Fibroblast of upper back skin (primary cell): ENCODE measurements at regions not wholly inside any gene's neighbourhood (a gene's known extent, or its start where the extent isn't known, plus 50 kb on each side); places are given as distances from the start of the nearest gene placed in this dataset.

Experiments used
- DNase-seq: peaks from one replicate; pipeline ENCODE4 v3.0.0-alpha.2; 2013

DNA sequence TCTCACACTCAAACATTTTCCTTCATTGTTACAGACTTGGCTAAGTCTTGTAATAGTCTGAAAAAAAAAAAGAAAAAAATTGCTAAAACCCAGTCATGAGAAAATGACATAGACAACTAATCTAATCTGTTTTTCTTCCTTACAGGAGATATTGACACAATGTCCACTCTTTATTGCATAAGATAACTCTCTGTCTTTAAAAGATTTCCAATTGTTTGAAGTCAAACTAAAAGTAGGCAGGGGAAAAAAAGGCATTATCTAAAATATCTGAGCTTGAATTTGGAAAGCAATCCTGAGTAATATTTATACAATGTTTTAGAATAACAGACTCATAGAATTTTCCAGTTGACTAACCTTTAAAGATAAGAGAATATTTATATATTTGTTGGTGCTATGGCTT, 233.0 kb upstream of the CEP162 start:
- peak; percentile 17 for DNase-seq

DNA sequence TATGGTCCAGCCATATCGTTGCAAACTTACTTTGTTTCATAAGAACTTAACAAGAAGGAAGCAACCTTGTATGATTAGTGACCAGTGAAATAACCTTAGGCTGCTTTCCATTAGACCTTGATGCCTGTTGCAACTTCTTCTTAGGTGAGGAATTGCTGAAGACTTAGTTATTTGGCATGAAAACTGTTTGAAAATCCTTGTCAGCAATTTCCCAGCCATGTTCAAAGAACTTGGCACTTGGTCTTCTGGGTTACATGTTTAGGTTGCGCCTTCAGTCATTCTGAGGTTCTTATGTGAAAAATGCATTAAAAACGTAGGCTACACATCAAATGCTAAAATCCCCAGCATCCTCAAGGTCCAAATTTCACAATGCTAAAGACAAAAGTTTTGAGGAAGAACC, 232.0 kb upstream of the CEP162 start:
- no peak for DNase-seq

DNA sequence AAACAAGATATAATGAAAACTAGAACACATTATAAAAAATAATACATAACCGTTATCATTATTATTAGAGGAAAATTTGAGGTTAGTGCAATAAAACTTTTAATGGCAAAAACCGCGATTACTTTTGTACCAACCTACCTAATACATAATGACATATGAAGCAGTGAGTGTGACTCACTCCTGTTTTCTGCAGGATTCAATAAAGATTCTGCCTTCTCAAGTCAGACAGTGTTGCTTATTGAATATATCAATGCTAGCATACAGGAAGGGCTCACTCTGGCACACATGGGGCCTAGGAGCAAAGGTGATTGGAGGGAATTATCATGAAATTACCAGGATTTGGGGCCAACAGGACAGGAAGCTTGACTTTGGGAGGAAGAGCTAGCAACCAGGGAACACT, 230.8 kb upstream of the CEP162 start:
- DNase-seq: no peak

DNA sequence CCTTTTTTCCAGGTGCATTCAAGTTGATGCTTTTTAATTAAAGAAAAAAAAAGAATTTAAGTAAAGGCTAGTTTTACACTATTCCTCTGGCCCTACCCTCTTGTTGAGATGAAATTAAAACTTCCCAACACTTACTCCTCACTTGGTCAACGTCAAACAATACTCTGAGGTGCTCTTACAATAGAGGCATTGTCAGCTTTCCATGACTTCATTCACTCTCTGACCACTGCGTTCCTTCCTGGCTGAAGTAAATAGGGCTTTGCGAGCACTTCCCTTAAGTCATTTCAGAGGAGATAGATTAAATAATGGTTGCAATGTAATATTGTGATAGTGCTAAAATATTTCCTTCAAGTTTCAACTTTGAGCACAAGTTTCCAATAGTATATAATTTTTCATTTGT, 229.8 kb upstream of the CEP162 start:
- DNase-seq: no peak

DNA sequence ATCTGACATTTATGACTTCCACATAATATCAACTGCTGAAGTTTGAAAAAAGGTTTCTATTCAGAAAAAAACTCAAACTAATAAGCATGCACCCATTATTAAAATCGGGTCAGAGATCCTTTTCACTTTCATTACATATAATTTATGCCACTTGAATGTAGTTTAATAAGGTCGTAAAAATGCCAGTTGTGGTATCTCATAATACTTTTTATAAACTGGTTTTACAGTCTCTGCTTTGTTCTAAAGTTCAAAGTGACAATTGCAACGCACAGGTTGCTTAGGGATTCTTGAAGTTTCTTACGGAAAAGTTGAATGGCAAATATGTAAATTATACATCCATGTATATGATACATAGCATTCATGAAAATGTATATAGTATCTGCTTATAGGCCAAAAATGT, 229.4 kb upstream of the CEP162 start:
- no peak for DNase-seq

DNA sequence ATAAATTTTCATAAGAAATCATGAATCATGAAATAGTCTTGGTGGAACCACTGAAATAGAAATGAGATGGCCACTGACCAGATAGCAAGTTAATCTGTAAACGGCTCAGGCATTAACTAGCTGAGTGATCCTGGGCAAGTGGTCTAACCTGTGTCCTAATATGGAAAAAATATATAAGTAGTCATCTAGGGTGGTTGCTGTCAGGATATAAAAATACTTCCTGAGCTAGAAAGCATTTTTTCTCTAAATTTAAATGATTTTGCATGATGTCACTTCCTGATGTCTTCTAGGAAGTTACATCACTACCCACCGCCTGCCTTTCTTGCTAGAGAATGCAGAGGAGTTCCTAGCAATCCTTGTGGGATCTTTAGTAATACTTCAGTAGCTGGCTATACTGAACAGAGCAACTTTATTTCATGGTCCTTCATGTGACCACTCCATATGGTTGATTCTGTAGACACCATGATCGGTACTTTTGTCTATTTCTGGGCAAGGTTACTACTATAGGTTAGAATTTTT, 228.1 kb upstream of the CEP162 start:
- peak; percentile 30 for DNase-seq

DNA sequence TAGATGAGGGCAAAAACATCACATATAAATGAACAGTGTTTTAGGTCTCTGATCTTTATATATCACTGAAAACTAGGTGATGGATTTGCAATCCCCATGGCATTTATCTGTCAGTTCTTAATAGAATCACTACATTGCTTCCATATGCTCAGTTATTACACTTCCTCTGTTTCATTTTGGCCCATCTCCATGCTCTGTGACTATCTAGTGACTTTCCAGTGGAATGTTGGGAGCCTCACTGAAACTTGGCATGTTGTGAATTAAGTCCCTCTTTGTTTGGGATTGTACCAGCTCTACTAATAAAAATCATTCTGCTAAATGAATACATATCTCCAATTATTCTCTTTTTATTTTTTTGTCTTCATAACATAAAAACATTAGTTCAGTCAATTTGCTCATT, 226.1 kb upstream of the CEP162 start:
- peak; percentile 60 for DNase-seq

DNA sequence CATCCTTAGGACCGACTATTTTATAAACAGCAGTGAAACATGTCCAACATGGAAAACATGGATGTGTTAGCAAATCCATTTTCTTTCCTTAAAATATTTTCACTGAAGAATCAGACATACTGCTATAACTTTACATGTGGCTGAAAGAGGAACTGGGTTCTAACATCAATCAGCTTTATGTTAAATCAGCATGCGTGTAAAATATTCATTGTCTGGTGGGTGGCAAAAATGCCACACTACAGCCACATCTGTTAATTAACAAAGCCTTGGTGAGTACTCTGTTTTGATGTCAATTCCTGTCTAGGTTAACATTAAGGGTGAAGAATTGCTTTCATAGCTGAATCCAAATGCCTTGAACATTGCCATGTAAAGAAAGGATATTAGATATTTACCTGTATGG, 222.6 kb upstream of the CEP162 start:
- no peak for DNase-seq

DNA sequence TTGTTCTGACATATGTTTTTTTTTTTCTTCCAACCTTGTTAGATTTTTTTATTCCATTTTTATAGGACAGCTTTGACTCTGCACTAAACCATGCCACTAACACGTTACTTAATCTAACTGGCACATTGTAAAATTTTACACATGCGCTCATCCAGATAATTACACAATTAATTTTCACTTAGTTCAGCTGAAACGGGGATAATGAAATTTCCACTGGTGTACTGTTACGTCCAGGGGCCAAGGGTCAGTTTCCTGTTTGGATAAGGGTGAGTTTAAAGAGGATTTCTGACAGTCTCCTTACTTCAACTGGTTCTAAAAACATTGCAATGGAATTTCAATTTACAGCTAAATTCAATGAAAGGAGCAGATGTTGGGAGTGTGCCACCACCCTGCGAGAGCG, 221.8 kb upstream of the CEP162 start:
- no peak for DNase-seq

DNA sequence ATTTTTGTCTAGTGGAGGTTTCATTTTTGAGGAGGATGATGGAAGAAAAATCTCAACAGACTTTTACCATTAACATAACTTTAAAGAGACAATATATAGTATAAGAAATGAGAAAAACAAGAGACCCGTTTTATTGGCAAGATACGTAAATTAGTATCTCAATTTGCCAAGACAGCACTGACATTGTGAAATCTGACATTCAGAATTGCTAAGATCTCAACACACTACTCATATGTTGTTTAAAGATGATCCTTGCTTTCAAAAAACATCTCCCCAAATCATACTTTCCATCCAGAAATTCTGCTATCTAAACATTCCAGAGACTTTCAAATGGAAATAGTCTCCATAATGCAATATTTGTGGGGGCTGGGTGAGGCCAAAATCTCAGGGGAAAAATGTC, 220.9 kb upstream of the CEP162 start:
- DNase-seq: no peak

DNA sequence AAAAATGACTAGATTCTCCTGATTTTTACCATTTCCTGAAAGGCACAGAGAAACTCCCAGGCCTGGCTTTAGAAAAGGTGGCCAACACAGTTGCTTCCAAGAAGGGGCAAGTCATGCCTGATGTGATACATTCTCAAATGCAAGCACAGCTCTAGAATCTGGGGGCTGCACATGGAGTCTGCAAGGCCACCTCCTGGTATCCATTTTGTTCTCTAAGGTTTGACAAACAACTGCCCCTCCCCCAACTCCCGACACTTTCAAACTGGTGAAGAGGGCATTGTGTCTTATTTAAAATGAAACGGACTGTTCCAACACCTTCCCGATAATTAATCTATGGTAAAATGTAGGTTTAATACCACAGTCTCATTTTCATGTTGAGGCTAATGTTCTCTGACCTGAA, 220.2 kb upstream of the CEP162 start:
- no peak for DNase-seq

DNA sequence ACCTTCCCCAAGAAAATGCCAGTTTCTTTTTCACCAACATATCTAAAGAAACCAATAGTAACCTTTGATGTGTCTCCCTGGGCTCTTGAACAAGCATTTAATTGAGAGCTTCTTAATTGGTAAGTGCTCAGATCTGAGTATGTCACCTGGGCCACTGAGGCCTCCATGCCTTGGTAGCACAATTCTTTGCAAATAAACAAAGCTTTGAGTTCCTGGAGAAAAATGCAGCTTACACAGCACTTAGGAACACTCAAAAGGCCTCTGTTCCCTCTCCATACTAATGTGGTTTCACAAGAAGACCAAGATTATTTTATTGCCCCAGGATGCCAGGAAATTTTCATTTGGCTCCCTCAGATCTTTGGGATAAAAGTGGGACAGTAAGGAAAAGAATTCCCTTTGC, 217.6 kb upstream of the CEP162 start:
- no peak for DNase-seq

DNA sequence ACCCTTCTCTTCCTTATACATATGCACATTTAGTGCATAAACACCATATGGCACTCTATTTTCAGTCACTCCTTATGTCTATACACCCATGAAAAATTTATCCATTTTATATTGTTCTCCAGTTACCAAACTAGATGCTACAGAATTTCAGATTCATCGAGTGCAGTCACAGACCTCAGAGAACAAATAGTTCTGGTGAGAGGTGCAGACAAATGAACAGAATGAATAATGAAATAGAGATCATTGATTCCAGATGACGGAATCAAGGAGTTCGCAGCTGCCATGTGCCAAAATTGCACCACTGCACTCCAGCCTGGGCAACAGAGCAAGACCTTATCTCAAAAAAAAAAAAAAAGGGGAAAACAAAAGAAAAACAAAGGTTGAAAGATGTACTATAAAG, 214.8 kb upstream of the CEP162 start:
- peak; percentile 57 for DNase-seq

DNA sequence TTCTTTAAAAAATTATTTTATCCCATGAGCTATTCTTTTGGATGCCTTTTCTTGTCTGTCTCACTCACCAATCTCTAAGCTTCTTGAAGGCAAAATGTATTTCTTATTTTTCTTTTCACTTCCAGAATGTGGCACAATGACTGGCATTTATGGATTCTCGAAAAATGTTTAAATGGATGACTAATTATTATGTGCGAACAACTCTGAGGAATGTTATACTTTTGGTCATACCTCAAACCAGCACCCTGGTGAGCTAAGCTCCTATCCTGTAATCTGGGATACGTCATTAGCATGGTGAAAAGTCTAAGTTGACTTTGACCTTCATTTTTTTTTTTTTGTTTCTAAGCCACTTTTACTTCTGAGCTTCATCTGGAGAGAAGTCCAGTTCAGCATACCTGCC, 214.0 kb upstream of the CEP162 start:
- no peak for DNase-seq

DNA sequence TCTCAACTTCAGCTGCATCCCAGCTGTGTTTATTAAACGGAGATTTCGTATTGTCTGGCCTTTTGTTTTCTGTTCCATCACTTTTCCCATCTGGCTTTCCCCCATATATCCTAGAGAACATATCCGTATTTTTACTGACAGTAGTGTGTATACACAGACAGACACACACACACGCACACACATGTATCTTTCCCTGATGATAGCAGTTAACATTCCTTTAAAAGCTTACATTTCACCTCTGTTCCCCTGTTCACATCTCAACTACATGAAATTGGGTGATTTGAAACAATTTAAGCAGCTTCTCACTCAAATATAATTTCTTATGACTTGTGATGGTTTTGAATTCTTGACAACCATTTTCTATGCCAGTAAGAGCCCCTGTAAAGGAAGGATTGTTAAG, 207.1 kb upstream of the CEP162 start:
- no peak for DNase-seq

DNA sequence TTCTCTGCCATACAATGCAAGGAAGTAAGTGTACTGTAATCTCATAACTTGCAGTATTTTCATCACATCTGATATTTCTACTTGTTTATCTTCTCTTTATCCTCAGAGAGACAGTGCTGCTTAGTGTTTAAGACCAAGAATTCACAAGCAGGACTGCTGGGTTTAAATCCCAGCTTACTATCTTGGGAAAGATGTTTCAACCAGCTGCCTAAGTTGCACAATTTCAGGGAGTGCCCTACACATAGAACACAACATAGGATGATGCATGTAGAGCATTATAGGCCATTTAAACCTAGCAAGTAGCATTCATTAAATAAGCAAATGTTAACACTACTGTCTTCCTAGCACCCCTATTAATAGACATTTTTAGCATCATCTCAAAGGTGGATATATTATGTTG, 205.2 kb upstream of the CEP162 start:
- peak; percentile 22 for DNase-seq

DNA sequence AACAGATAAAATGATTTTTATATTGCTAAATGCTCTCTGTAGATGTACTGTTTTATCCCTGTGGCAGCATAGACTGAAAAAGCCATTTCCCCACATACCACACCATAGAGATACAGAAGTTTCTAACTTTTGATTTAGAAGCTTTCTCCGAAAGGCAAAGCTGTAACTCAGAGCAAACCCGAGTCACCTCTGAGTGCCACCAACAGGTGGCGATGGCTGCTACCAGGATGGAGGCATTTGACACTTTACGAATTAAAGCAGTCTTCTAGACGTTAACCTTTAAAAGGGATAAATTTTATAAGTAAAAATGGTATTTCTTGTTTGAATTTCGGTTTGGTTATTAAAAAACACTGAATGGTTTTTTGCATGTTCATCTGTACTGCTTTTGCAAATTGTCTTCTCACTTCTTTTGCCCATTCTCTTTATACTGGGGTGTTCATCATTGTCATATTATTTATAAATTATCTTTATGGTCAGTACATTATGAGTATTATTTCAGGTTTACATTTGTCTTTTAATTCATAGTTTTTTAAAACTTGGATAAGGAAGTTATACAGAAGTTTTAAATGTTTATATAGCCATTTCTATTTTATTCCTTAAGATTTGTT, 201.0 kb upstream of the CEP162 start:
- DNase-seq: peak; percentile 63

DNA sequence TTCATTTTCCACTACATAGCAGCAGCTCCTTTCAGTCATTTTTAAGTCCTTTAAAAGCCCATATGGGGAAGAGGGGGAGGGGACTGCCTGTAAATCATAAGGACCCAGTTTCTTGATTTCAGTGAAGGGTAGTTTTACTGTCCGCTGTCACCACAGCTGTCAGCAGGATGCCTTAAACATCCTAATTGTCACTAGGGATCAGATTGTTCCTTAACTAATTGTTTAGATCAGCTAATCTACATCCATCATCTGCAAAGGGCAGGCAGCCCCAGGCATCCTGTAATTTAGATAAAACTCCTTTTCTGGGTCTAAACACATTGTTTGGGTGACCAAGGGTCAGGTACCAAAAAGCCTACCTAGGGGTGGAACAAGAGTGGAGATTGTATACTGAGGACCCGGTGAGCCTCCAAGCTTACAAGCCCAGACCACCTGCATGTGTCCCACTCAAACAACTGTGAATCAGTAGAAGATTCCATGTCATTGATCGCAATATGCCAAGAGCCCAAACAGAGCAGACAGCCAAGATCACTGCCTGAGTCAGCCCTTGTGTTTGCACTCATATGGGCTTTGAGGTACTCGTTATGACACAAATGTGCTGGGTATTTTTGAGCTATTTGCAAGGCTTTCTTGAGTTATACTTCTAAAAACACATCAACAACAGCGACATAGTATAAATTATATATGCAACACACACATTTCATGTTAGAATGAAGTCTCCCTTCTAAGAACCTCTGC, 198.7 kb upstream of the CEP162 start:
- DNase-seq: no peak

DNA sequence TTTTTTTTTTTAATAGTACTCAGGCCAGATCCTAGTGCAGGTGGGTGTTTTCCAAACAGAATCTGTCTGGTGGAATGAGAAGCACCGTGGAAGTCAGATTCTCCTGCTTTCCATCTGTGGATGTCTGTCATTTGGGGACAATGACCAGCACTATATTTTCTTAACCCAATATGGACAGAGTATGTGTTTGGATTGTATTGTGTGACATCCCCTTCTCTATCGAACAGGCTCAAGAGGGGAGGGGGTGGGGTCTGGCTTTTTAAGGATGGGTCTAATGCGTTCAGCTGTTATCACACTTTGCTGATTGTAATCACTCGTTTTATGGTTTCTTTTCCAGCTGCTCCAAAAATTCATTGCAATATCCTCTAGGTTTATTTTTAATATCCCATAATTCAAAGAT, 197.5 kb upstream of the CEP162 start:
- DNase-seq: no peak

DNA sequence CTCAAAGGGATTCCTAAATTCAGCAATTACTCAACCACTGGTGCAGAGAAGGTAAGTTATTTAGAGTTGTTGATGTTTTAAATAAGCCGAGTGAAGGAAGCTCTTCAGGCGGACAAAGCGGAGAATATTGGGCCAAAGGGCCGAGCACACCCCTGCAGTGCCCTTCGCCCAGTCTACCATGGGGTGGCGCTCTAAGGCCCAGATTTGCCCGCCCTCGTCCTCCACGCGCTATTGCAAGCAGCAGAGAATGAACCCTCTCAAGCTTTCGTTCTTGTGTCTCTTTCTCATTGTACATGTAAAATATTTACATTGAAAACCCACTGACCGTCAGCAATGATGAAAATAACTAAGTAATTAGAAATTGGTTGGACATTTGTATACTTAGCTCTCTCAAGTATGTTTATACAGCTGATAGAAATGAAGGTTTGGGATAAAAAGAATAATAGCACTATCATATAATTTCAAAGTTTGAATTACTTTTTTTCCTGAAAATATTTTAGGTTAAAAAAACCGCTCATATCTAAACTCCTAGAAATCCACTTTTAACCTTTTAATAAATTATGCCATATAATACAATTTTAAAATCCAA, 195.0 kb upstream of the CEP162 start:
- DNase-seq: peak; percentile 48

DNA sequence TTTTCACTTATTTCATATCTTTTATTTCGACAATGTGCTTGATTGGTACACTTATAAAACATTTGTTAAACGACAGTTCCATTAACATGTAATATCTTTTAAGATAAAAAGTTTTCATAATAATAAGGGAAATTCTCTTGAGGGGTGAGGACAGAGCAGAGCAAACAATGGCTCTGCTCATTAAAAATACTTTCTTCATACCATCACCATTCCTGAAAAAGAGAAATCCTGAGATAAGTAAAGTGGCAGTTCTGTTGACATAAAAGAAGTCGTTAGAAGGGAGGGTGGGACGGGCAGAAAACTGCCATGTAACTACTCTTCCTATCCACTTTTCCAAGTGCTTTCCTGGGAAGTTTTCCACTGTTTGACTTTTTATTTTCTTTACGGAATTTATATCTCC, 193.6 kb upstream of the CEP162 start:
- DNase-seq: no peak

DNA sequence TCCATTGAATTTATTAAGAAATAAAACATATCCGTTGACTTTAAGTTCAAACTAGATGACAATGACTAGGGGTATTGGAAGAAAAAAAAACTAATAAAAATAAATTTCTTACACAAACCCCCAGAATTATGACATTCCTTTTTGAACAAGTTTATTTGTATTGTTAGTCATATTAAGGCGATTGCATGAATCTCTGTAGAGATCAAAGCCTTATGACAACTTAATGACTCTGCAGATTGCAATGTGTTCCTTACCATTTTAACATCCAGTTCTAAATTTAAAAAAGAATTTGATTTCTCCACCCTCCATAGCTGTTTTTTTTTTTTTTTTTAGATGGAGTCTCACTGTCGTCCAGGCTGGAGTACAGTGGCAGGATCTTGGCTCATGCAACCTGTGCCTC, 189.8 kb upstream of the CEP162 start:
- peak; percentile 41 for DNase-seq

DNA sequence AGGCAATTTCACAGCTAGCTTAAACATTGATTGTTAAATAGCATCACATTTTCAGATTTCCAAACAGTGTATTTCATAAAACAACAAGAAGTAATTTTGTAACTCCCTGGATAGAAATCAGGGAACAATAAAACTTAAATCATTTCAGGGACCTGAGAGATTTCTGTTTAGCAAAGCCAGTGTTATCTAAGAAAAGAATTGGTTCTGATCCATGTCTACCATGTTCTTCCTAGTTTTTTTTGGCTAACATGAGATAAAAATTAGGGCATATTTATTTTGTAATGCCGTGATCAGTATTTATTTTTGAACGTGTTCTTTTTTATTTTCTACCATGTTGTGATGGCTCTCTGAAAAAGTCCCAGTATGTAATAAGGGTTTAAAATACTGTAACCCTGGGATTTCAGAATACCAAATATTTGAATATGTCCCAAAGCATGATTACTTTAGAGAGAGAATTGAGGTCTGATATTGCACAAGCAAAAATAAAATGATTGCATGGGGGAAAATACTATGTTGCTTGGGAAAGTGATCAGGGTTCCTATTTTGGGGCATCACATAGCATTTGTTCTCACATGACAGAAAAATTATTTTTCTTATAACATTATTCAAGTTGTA, 188.7 kb upstream of the CEP162 start:
- DNase-seq: no peak

DNA sequence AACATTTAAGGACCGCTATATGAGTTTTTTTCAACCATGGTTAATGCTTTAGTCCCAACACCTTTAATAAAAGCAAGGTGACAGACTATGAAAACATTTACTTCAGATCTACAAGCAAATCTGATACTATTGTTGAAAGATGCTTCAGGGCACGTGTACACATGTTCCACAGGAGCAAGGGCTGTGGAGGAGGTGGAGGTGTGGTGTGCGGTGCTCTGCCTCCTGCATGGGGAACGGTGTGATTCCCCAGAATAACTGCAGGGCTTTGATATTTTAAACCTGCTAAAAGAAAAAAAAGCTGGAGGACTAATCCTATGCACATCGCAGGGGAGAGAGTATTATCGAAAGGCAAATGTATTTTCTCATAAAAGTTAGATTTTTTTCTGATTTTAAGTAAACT, 188.1 kb upstream of the CEP162 start:
- DNase-seq: no peak
